ENCODE measurements at regions not wholly inside any gene's neighbourhood (a gene's known extent, or its start where the extent isn't known, plus 50 kb on each side); places are given as distances from the start of the nearest gene placed in this dataset.

- no peak for TF ChIP-seq CTCF (IDR thresholded peaks at IDR 0.05; ENCODE audit: low read depth, low read length, poor library complexity, severe bottlenecking)
- no peak for TF ChIP-seq EZH2phosphoT487 (IDR thresholded peaks at IDR 0.05; ENCODE audit: borderline replicate concordance, low read length)
Observed at GRCh38 chr1:213417846-213418245, 366.8 kb downstream of the RPS6KC1 start.
